Gastroesophageal sphincter (tissue), 4 donors: ENCODE measurements at regions not wholly inside any gene's neighbourhood (a gene's known extent, or its start where the extent isn't known, plus 50 kb on each side); places are given as distances from the start of the nearest gene placed in this dataset.

Source experiments
- ATAC-seq: fragments of 150-250 bp; one replicate; pipeline ENCODE4 v1.9.1; 2016; ENCODE audit warnings: mild to moderate bottlenecking, moderate library complexity
- H3K27ac ChIP-seq, 4 donors: fragments of 200-600 bp; sonication (generic) in 3 of 4; 1 replicate in 3 of 4; 2 replicates in 1 of 4; pipeline ENCODE4 v1.5.1; 2016 to 2019
- H3K27me3 ChIP-seq: fragments of 200-600 bp; sonication (generic); one replicate; pipeline ENCODE4 v1.5.1; 2019
- H3K36me3 ChIP-seq, 2 donors: fragments of 200-600 bp; sonication (generic); one replicate each; pipeline ENCODE4 v1.5.1; 2019; ENCODE audit warnings: control low read depth in 1 of 2
- H3K4me1 ChIP-seq, 3 donors: fragments of 200-600 bp; sonication (generic); 1 replicate in 2 of 3; 2 replicates in 1 of 3; pipeline ENCODE4 v1.5.1; 2016 to 2019; ENCODE audit warnings: control low read depth in 2 of 3
- H3K4me3 ChIP-seq, 2 donors: fragments of 200-600 bp; sonication (generic); one replicate each; pipeline ENCODE4 v1.5.1; 2019; ENCODE audit warnings: mild to moderate bottlenecking in 1 of 2, moderate library complexity in 1 of 2
- H3K9me3 ChIP-seq, 3 donors: fragments of 200-600 bp; sonication (generic); one replicate each; pipeline ENCODE4 v1.5.1; 2017 to 2019; ENCODE audit warnings: control low read depth in 2 of 3
- CTCF ChIP-seq, 4 experiments: fragments of 200-600 bp in 2 of 4; fragments of 450-650 bp in 2 of 4; sonication (generic) in 1 of 4; IDR thresholded peaks; one replicate each; pipeline ENCODE4 v1.5.1; 2017 to 2019; ENCODE audit warnings: antibody characterized with exemption in 4 of 4, mild to moderate bottlenecking in 2 of 4, moderate library complexity in 2 of 4
- EP300 ChIP-seq: sonication (generic); formaldehyde crosslinking; IDR thresholded peaks from one replicate; pipeline ENCODE4 v1.6.1; 2017; ENCODE audit warnings: antibody characterized with exemption, mild to moderate bottlenecking
- POLR2A ChIP-seq, 2 donors: fragments of 450-650 bp; IDR thresholded peaks; one replicate each; pipeline ENCODE4 v1.6.1; 2017; ENCODE audit warnings: antibody characterized with exemption in 2 of 2, mild to moderate bottlenecking in 2 of 2, moderate library complexity in 1 of 2
- POLR2AphosphoS5 ChIP-seq: sonication (generic); formaldehyde crosslinking; IDR thresholded peaks from one replicate; pipeline ENCODE4 v1.6.1; 2017; ENCODE audit warnings: antibody characterized with exemption
- WGBS, 2 donors: methylation state at CpG; one replicate each; pipeline ENCODE4 v1.1.5; 2018; ENCODE audit warnings: low coverage in 1 of 2; 5-methylcytosine and 5-hydroxymethylcytosine counted together

- ATAC-seq: no peak
These were observed 214.0 kb upstream of the ADGRL4 start for GRCh38 chr1:79220509-79220908.

GRCh38 chr1:79215311-79215710 lies 208.8 kb upstream of the ADGRL4 start:
- ATAC-seq: no peak

More at GRCh38 chr1:79220509-79220908, 214.0 kb upstream of the ADGRL4 start:
- H3K4me1 ChIP-seq: no peaks in the 10 kb centered on the region
- H3K27ac ChIP-seq: no peak overlapping the region
- H3K36me3 ChIP-seq: no peaks in the 10 kb centered on the region
- H3K9me3 ChIP-seq: peaks cover 0 to 13% (median 0%) of the 10 kb centered on the region in 3 donors
- TF ChIP-seq EP300 (no peak), POLR2AphosphoS5 (no peak), POLR2A (IDR thresholded peaks at IDR 0.05) (no peak), CTCF (IDR thresholded peaks at IDR 0.05) (no peak)
- no peaks in the 10 kb centered on the region for H3K27me3 ChIP-seq
- no peak overlapping the region for H3K4me3 ChIP-seq
- WGBS, 2 donors: 100% methylated on average over 1 of the region's 2 CpGs; no CpG with 5 or more reads in 1 of the 2 donors

GRCh38 chr1:79207786-79208185 lies 201.3 kb upstream of the ADGRL4 start:
- H3K27me3 ChIP-seq: no peaks in the 10 kb centered on the region
- no peaks in the 10 kb centered on the region for H3K9me3 ChIP-seq
- no peak for ATAC-seq
- no peak overlapping the region for H3K27ac ChIP-seq
- H3K36me3 ChIP-seq: no peaks in the 10 kb centered on the region
- H3K4me1 ChIP-seq: no peaks in the 10 kb centered on the region
- H3K4me3 ChIP-seq: no peak overlapping the region
- WGBS, 2 donors: 76 to 91% methylated on average over 4 of the region's 4 CpGs
- TF ChIP-seq EP300 (no peak), CTCF (IDR thresholded peaks at IDR 0.05) (no peak), POLR2AphosphoS5 (no peak), POLR2A (IDR thresholded peaks at IDR 0.05) (no peak)

More at GRCh38 chr1:79215311-79215710, 208.8 kb upstream of the ADGRL4 start:
- Histone ChIP-seq H3K9me3 (peaks cover 0 to 3% (median 0%) of the 10 kb centered on the region in 3 donors), H3K27ac (no peak overlapping the region), H3K27me3 (no peaks in the 10 kb centered on the region), H3K4me1 (no peaks in the 10 kb centered on the region), H3K4me3 (no peak overlapping the region), H3K36me3 (no peaks in the 10 kb centered on the region)
- TF ChIP-seq POLR2A (IDR thresholded peaks at IDR 0.05) (no peak), CTCF (IDR thresholded peaks at IDR 0.05) (no peak), POLR2AphosphoS5 (no peak), EP300 (no peak)
- WGBS, 2 donors: 67 to 91% methylated on average over 1 to 3 of the region's 4 CpGs

- Histone ChIP-seq H3K36me3 (no peaks in the 10 kb centered on the region), H3K9me3 (no peaks in the 10 kb centered on the region), H3K4me3 (no peak overlapping the region), H3K27ac (no peak overlapping the region), H3K27me3 (no peaks in the 10 kb centered on the region), H3K4me1 (no peaks in the 10 kb centered on the region)
- ATAC-seq: no peak
- 83 to 88% methylated on average over 2 to 5 of the region's 5 CpGs for WGBS, 2 donors
- no peak for TF ChIP-seq POLR2A (IDR thresholded peaks at IDR 0.05)
- TF ChIP-seq EP300: no peak
- TF ChIP-seq POLR2AphosphoS5: no peak
- no peak for TF ChIP-seq CTCF (IDR thresholded peaks at IDR 0.05)
These were observed 200.8 kb upstream of the ADGRL4 start for GRCh38 chr1:79207331-79207730.

GRCh38 chr1:79204779-79205479 lies 198.4 kb upstream of the ADGRL4 start:
- Histone ChIP-seq H3K27ac (no peak overlapping the region), H3K36me3 (no peaks in the 10 kb centered on the region), H3K9me3 (no peaks in the 10 kb centered on the region), H3K27me3 (no peaks in the 10 kb centered on the region), H3K4me1 (no peaks in the 10 kb centered on the region), H3K4me3 (no peak overlapping the region)
- TF ChIP-seq CTCF (IDR thresholded peaks at IDR 0.05): no peak
- TF ChIP-seq EP300: no peak
- no peak for TF ChIP-seq POLR2A (IDR thresholded peaks at IDR 0.05)
- TF ChIP-seq POLR2AphosphoS5: no peak
- 59 to 82% methylated on average over 4 of the region's 4 CpGs for WGBS, 2 donors
- ATAC-seq: no peak
